T-cell (primary cell): ENCODE measurements at regions not wholly inside any gene's neighbourhood (a gene's known extent, or its start where the extent isn't known, plus 50 kb on each side); places are given as distances from the start of the nearest gene placed in this dataset.
"Not testable (repeated sequence)": the region's sequence is repeated elsewhere in the genome, so short reads cannot be mapped to it uniquely, and the experiment has no call there.

ENCODE experiments used
- ATAC-seq, 4 experiments: fragments of 200-7000 bp in 3 of 4; fragments of 150-1000 bp in 1 of 4; cut with Tn5 transposase; replicated peaks in 1 of 4; 1 replicate in 3 of 4; 2 replicates in 1 of 4; pipeline ENCODE4 v1.10.0; 2021; ENCODE audit warnings: moderate library complexity in 3 of 4, mild to moderate bottlenecking in 2 of 4, moderate number of reproducible peaks in 1 of 4
- CTCF ChIA-PET, 2 donors: fragments of 300-600 bp; sonication (Branson Sonifier 250); formaldehyde crosslinking; loops; one replicate each; lab custom pipeline; 2022; ENCODE audit warnings: antibody characterized with exemption in 2 of 2; lab: Charles Lee
- POLR2A ChIA-PET, 2 donors: fragments of 300-600 bp; sonication (Branson Sonifier 250); formaldehyde crosslinking; loops; one replicate each; lab custom pipeline; 2022; ENCODE audit warnings: antibody characterized with exemption in 2 of 2; lab: Charles Lee
- DNase-seq, 35 experiments: peaks; one replicate each; pipeline versions ENCODE4 v3.0.0 to v3.0.0-alpha.2; 2013 to 2023
- H3K27ac ChIP-seq: one replicate; pipeline ENCODE4 v1.5.1; 2013; ENCODE audit warnings: low read length
- H3K27me3 ChIP-seq, 2 experiments: replicated peaks in 1 of 2; 1 replicate in 1 of 2; 2 replicates in 1 of 2; pipeline versions ENCODE4 v1.6.1 to v1.7.0; 2013; ENCODE audit warnings: low read length in 1 of 2, mixed read lengths in 1 of 2; ENCODE audit not compliant: control insufficient read depth in 2 of 2, insufficient read depth in 2 of 2; ENCODE audit errors: extremely low read depth in 1 of 2
- H3K36me3 ChIP-seq, 2 donors: 1 replicate in 1 of 2; 2 replicates in 1 of 2; pipeline versions ENCODE4 v1.6.1 to v1.7.0; 2013; ENCODE audit warnings: low read length in 1 of 2; ENCODE audit not compliant: control insufficient read depth in 2 of 2, insufficient read depth in 1 of 2; ENCODE audit errors: extremely low read depth in 1 of 2
- H3K4me1 ChIP-seq, 2 experiments: 1 replicate in 1 of 2; 2 replicates in 1 of 2; pipeline versions ENCODE4 v1.6.1 to v1.7.0; 2013; ENCODE audit warnings: low read length in 2 of 2, mixed read lengths in 1 of 2; ENCODE audit not compliant: insufficient read depth in 2 of 2, control insufficient read depth in 1 of 2; ENCODE audit errors: extremely low read depth in 1 of 2
- H3K4me3 ChIP-seq, 2 donors: 1 replicate in 1 of 2; 2 replicates in 1 of 2; pipeline versions ENCODE4 v1.5.1 to v1.7.0; 2013; ENCODE audit warnings: mild to moderate bottlenecking in 2 of 2, low read length in 1 of 2, moderate library complexity in 1 of 2; ENCODE audit not compliant: control insufficient read depth in 1 of 2; ENCODE audit errors: extremely low read depth in 1 of 2
- H3K9me3 ChIP-seq: 2 replicates; pipeline ENCODE4 v1.7.0; 2013
- H3K27ac Mint-ChIP-seq, 2 donors: one replicate each; pipeline ENCODE4 v1.8.0; 2020 to 2021; ENCODE audit warnings: mild to moderate bottlenecking in 2 of 2, mixed read lengths in 2 of 2
- H3K27me3 Mint-ChIP-seq, 2 donors: one replicate each; pipeline ENCODE4 v1.8.0; 2021 to 2022; ENCODE audit warnings: mixed read lengths in 2 of 2
- H3K36me3 Mint-ChIP-seq: one replicate; pipeline ENCODE4 v1.8.0; 2021; ENCODE audit warnings: mixed read lengths
- H3K4me1 Mint-ChIP-seq, 3 donors: one replicate each; pipeline ENCODE4 v1.8.0; 2020 to 2022; ENCODE audit warnings: mixed read lengths in 3 of 3, mild to moderate bottlenecking in 1 of 3
- H3K4me3 Mint-ChIP-seq, 3 donors: one replicate each; pipeline ENCODE4 v1.8.0; 2020 to 2022; ENCODE audit warnings: mild to moderate bottlenecking in 3 of 3, mixed read lengths in 3 of 3, moderate library complexity in 3 of 3
- H3K9me3 Mint-ChIP-seq, 3 donors: one replicate each; pipeline ENCODE4 v1.8.0; 2020 to 2022; ENCODE audit warnings: mixed read lengths in 3 of 3
- whole genome bisulfite sequencing: methylation state at CpG from one replicate; pipeline ENCODE4 v1.1.5; 2013; ENCODE audit warnings: missing lambda C conversion rate; ENCODE audit not compliant: insufficient coverage; 5-methylcytosine and 5-hydroxymethylcytosine counted together

DNA sequence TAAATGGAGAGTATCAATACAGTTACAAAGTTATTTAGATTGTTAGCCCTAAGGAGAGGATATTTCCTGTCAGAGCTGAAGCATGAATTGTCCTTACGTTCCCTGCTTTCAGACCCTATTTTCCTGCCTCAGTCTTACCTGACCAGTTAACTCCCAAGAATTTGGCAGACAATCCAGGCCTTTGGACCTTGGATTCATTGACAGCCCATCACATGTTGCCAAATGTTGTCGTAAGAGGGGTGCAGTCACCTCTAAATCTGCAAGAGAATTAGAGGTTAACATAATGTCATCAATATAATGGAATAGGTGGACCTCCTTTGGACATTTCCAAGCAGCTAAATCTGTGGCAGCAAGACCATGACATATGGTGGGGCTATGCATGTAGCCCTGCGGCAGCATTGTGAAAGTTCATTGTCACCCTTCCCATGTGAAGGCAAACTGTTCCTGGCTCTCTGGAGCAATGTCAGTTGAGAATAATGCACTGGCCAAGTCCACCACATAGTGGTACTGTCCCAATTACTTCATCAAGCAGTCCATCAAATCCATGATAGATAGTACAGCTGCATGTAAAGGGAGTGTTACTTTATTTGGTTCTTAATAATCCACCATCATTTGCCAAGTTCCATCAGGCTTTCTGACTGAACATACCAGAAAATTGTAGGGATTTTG is 1137.0 kb upstream of the POU3F4 start:
- WGBS = no CpG with 5 or more reads among the region's 3 CpGs
- no peaks in the 10 kb centered on the region for H3K9me3 Mint-ChIP-seq
- H3K4me1 ChIP-seq = no peaks in the 10 kb centered on the region
- ATAC-seq = no peak
- DNase-seq = no peak
- H3K27ac Mint-ChIP-seq = no peak overlapping the region
- no peaks in the 10 kb centered on the region for H3K36me3 Mint-ChIP-seq
- H3K4me3 Mint-ChIP-seq = no peak overlapping the region
- H3K9me3 ChIP-seq = no peaks in the 10 kb centered on the region
- H3K36me3 ChIP-seq = no peaks in the 10 kb centered on the region
- H3K4me1 Mint-ChIP-seq = no peaks in the 10 kb centered on the region
- no peak overlapping the region for H3K4me3 ChIP-seq
- no peaks in the 10 kb centered on the region for H3K27me3 ChIP-seq
- CTCF ChIA-PET = no interaction called here
- POLR2A ChIA-PET = no interaction called here
- no peaks in the 10 kb centered on the region for H3K27me3 Mint-ChIP-seq
- H3K27ac ChIP-seq = no peak overlapping the region

DNA sequence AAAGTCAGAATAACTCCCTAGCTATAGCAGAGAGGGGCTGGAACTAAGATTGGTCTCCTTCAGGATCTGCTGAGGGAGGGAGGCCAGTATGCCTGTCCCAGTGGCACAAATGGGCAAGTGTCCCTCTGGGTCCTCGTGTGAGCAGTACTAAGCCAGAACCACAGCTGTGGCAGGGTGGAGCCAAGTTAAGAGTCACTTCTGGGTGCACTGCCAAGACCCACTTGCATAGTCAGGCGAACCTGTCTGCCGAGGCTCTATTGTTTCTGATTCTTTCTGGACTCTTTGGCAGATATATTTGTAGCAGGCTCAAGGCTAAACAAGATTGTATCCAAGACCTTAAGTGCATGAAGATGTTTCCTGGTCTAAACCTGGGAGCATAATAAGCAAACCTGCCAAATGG is 1123.7 kb upstream of the POU3F4 start:
- Mint-ChIP-seq H3K4me3 (no peak overlapping the region), H3K36me3 (no peaks in the 10 kb centered on the region), H3K27ac (no peak overlapping the region), H3K9me3 (peaks cover 0 to 3% (median 0%) of the 10 kb centered on the region in 3 donors), H3K27me3 (peaks cover 0 to 8% of the 10 kb centered on the region in 2 donors), H3K4me1 (no peaks in the 10 kb centered on the region)
- H3K4me1 ChIP-seq = no peaks in the 10 kb centered on the region
- H3K9me3 ChIP-seq = no peaks in the 10 kb centered on the region
- ChIA-PET POLR2A (interaction anchor here in 1 of 2 donors (1.0 kb wide), 1 partner anchor 704 kb away, joined by 3 read pairs; no protein-coding TSS in a partner anchor), CTCF (no interaction called here)
- H3K27ac ChIP-seq = no peak overlapping the region
- H3K27me3 ChIP-seq = no peaks in the 10 kb centered on the region
- WGBS = 33% methylated on average over 1 of the region's 3 CpGs
- ATAC-seq (no peak), DNase-seq (no peak)
- H3K36me3 ChIP-seq = no peaks in the 10 kb centered on the region
- no peak overlapping the region for H3K4me3 ChIP-seq

DNA sequence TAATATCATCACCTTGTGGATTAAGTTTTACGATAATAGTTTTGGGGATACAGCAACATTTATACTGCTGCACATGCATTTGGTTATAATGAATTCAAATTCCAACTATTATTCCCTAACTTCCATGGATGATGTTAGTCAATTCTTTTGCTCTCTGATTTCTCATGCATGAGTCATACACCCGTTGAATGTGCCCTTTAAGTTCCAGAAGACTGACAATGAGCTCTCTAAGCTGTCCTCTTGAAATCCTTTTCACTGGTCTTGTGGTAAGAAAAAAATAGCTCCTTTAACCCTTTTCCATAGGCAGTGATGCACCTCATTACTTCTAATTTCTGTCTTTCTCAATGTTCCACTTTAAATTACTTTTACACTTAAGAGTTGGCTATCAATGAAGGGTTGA is 1095.2 kb upstream of the POU3F4 start:
- H3K4me1 ChIP-seq = no peaks in the 10 kb centered on the region
- H3K27ac ChIP-seq = no peak overlapping the region
- H3K36me3 ChIP-seq = no peaks in the 10 kb centered on the region
- ATAC-seq (no peak), DNase-seq (no peak)
- ChIA-PET POLR2A (no interaction called here), CTCF (no interaction called here)
- H3K4me3 ChIP-seq = no peak overlapping the region
- Mint-ChIP-seq H3K9me3 (peaks cover 0 to 8% (median 0%) of the 10 kb centered on the region in 3 donors), H3K4me1 (no peaks in the 10 kb centered on the region), H3K27me3 (peaks cover 0 to 5% of the 10 kb centered on the region in 2 donors), H3K27ac (no peak overlapping the region), H3K36me3 (no peaks in the 10 kb centered on the region), H3K4me3 (no peak overlapping the region)
- WGBS = no CpG with 5 or more reads among the region's 2 CpGs
- H3K9me3 ChIP-seq = no peaks in the 10 kb centered on the region
- no peaks in the 10 kb centered on the region for H3K27me3 ChIP-seq

DNA sequence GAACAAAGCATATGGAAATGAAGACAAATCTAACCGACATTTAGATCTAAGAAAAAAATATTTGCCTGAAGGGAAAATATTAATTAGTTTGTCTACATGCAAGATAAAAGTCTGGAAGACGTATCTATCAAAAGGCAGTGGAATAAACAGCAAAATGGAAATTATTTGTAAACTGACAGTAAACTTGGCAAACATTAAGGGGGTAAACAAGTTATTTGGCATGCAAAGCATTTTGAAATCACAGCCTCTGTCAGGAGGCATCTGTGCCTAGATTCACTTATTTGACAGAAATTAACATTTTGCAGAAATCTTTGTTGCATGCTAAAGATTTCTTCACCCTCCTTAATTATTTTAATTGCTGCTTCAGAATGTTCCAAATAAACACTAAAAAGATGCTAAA is 1065.8 kb upstream of the POU3F4 start:
- H3K9me3 Mint-ChIP-seq = no peaks in the 10 kb centered on the region
- POLR2A ChIA-PET = no interaction called here

DNA sequence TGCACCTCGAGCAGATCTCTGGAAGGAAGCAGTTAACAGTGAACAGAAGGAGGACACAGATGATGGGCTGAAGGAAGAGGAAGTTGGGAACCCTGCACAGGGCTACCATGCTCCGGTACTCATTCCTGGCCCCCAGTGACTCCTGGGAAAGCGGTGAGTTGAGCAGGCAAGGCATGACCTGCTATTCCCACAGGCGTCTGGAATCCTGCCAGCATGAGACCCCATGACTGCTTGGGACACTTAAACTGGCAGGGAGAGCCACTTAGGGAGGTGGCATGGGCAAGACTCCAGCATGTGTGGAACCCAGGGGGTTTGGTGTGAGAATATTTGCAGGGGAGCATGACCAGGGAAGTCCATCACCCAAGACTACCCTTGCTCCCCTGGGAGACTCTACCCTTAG is 1056.4 kb upstream of the POU3F4 start:
- 80% methylated on average over 1 of the region's 4 CpGs for WGBS
- Histone ChIP-seq H3K36me3 (no peaks in the 10 kb centered on the region), H3K27ac (no peak overlapping the region), H3K4me1 (no peaks in the 10 kb centered on the region), H3K9me3 (no peaks in the 10 kb centered on the region), H3K27me3 (no peaks in the 10 kb centered on the region), H3K4me3 (no peak overlapping the region)
- POLR2A ChIA-PET = no interaction called here
- ATAC-seq (no peak), DNase-seq (no peak)
- CTCF ChIA-PET = no interaction called here
- H3K9me3 Mint-ChIP-seq = peaks cover 0 to 4% (median 2%) of the 10 kb centered on the region in 3 donors
- H3K4me1 Mint-ChIP-seq = no peaks in the 10 kb centered on the region
- peaks cover 0 to 13% of the 10 kb centered on the region in 2 donors for H3K27me3 Mint-ChIP-seq
- H3K27ac Mint-ChIP-seq = no peak overlapping the region
- H3K36me3 Mint-ChIP-seq = no peaks in the 10 kb centered on the region
- no peak overlapping the region for H3K4me3 Mint-ChIP-seq

More for the DNA sequence above, 1065.8 kb upstream of the POU3F4 start:
- CTCF ChIA-PET = no interaction called here
- H3K4me1 Mint-ChIP-seq = no peaks in the 10 kb centered on the region
- Histone ChIP-seq H3K4me1 (no peaks in the 10 kb centered on the region), H3K4me3 (no peak overlapping the region), H3K36me3 (no peaks in the 10 kb centered on the region), H3K27me3 (no peaks in the 10 kb centered on the region), H3K27ac (no peak overlapping the region), H3K9me3 (no peaks in the 10 kb centered on the region)
- DNase-seq (no peak), ATAC-seq (no peak)
- H3K36me3 Mint-ChIP-seq = no peaks in the 10 kb centered on the region
- H3K27ac Mint-ChIP-seq = no peak overlapping the region
- no CpG with 5 or more reads among the region's 2 CpGs for WGBS
- H3K27me3 Mint-ChIP-seq = no peaks in the 10 kb centered on the region
- no peak overlapping the region for H3K4me3 Mint-ChIP-seq

DNA sequence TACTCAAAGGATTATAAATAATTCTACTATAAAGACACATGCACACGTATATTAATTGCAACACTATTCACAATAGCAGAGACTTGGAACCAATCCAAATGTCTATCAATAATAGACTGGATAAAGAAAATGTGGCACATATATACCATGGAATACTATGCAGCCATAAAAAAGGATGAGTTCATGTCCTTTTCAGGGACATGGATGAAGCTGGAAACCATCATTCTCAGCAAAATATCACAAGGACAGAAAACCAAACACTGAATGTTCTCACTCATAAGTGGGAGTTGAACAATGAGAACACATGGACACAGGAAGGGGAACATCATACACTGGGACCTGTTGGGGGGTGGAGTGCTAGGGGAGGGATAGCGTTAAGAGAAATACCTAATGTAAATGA is 1052.2 kb upstream of the POU3F4 start:
- H3K27ac Mint-ChIP-seq, CTCF ChIA-PET, H3K36me3 Mint-ChIP-seq, POLR2A ChIA-PET, H3K4me3 Mint-ChIP-seq, H3K9me3 ChIP-seq, H3K27me3 ChIP-seq, DNase-seq, H3K27ac ChIP-seq, ATAC-seq, H3K9me3 Mint-ChIP-seq, H3K4me1 Mint-ChIP-seq, H3K36me3 ChIP-seq, H3K4me3 ChIP-seq, H3K4me1 ChIP-seq: not testable (repeated sequence)
- H3K27me3 Mint-ChIP-seq = peaks cover 0 to 16% of the 10 kb centered on the region in 2 donors
- WGBS = no CpG with 5 or more reads among the region's 2 CpGs
